NCI-H345 treated with DMSO at 0.1 percent for 48 hours (cell line): ENCODE measurements at regions not wholly inside any gene's neighbourhood (a gene's known extent, or its start where the extent isn't known, plus 50 kb on each side); places are given as distances from the start of the nearest gene placed in this dataset.

Source experiments
- DNase-seq: peaks from one replicate; lab custom pipeline; 2025; ENCODE audit not compliant: unreplicated experiment; lab: John Stamatoyannopoulos, UW

DNA sequence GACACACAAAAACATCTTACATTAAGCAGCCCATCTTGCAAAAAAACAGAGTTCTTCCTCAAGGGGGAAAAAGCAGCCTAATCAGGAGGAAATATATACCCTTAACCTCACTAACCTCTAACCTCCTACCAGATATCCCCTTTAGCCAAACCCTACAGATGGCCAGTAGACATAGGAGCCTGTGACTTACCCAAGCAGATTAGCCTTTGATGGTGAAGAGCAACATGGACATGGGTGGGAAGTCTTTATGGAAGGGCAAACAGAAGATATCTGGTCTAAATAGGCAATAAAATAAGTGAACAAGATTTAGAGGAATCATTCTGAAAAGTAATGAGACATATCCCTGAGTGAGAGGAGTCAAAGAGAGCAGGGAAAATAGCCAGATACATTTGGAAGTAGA, 119.4 kb upstream of the ARPP21 start:
- no peak for DNase-seq

DNA sequence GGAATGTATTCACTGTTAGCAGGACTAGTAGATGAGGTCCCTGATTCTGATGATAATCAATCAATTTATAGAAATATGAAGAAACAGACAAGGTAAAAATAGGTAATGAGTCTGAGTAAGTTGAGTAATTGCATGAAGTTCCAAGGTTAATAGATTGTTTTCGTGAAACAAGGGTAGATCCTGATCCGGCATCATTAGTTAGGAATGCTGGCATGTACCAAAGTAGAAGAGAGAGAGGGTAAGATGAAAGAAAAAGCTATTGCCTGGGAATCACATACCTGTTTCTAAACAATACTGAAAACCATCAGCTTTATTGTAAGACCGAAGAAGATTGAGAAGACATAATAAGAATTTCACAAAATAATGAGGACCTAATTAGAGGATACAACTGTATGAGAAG, 118.1 kb upstream of the ARPP21 start:
- no peak for DNase-seq

DNA sequence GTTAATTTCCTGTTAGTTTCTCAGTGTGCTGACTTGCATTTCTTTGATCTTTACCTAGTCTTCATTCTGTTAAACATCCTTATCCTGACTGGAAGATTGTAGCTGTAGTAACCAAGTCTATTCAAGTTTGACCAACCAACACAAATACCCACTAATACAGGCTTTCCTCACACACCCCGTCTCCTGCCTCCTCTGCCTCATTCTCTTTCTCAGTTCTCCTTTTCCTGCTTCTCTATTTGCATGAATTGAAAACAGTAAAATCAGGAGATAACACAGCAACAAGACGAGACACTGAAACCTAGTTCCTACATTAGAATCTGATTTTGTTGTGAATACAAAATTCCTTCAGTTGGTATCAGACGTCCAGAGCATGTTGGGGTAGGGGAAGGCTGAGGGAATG, 116.9 kb upstream of the ARPP21 start:
- DNase-seq = no peak

DNA sequence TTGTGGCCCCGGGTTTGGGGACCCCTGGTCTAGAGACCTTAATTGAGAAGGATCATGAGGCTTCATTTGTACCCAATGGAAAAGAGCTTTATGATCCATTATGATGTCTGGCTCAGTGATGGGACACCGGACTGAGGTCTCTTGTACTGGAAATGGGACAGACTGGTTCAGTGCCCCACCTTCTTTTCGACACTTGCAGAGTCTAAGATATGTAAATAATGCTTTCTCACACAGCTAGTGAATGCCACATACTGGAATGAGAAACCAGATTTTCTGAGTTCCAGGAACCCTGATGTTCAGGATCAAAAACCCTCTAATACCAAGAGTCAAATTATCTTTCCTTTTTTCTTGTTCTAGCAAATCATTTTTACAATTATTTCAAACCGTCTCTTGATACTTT, 116.3 kb upstream of the ARPP21 start:
- no peak for DNase-seq

DNA sequence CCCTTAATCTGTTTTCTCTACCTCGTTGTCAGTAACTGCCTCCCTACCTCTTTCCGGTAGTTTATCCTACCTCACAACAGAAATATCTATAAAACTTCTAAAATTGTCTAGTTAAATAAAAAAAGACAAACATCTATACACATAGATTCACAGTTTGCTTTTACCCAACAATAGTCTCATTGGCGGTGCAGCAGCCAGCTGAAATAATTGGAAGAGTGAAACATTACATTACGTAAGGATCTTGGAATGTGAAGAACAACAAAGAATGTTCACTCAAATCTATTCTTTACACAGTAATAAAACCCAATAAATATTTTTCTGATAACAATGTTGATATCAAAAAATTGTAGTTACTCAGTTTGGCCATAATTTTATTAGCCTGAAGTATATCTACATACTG, 115.5 kb upstream of the ARPP21 start:
- no peak for DNase-seq

DNA sequence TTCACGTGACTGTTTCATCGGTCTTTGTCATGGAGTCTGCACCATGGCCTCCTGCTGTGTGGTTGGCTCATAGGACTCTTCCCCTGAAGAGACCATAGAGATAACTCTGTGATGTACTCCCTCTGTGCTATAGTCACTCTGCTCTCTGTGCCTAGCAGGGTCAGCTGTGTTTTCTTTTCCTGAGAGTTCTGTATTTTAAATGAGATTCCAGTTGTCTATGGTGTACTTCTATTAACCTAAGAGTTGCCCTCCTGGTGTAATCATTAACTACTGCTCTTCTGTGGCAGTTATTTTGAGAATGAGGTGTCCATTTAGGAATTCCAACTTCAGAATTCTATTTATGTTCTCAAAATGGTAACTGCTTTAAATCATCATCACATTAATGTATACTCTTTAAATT, 114.5 kb upstream of the ARPP21 start:
- no peak for DNase-seq

DNA sequence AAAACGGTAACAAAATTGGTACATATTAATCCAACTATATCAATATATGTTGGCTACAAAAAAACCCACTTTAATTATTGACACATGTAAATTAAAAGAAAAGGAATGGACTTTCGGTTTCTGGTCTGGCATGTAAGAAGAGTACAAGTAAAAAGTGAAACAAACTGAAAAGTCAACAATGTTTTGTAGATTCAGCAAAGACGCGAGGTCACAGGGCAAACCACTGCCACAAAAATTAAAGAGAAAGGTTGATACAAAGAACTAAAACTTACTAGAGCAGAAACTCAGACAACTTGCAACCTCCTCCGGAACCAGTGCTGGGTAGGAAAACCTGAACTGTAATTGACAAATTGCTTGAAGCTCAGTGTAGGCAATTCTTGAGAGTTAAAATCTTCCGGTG, 110.6 kb upstream of the ARPP21 start:
- DNase-seq = no peak

DNA sequence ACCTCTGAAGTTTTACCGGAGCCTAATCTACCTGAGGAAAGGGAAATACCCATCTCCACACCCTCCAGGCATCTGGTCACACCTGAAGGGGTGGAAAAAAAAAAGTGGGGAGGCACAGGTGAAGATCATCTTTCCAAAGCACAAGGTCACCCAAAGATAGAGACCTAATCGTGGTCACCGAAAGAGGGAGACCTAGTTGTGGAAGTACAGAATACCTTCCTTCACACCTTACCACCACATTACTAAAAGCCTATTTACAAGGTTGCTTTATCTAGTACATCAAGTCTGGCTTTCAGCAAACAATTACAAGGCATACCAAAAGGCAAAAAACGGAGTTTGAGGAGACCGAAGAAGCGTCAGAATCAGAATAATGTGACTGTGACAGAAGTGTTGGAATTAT, 110.0 kb upstream of the ARPP21 start:
- no peak for DNase-seq

DNA sequence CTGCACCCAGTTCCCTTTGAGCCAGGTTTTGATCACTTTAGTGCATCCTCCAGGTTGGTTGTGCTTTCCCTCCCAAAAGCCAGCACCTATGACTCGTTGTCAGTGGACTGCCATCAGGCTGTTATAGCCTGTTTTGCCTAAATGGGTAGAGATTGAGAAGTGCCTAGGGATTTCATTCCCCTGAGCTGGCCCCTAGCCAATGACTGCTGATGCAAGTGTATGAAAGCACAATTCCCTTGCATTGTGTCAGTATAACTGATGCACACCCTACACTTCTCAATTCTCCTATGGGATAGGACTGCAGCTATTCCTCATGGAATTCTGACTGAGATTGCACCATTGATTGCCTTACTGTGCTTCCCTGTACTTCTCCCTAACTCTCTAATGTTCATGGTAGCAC, 102.1 kb upstream of the ARPP21 start:
- DNase-seq = no peak

DNA sequence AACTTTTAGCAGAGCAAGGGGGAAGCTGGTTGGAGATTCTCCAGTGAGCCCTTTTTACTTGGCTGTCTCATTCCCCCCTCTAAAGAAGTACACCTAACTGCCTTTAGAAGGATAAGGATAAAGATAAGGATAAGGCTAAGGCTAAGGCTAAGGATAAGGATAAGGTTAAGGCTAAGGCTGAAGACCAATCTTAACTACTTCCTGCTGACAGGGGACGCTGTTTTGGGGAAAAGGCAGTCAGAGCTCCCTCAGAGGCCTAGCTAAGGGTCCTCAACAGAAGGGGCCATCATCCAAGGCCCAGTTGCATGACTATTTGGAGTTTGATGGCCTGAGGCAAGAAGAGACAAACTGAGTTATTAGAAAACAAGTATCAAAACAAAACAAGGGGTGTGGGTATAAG, 94.3 kb upstream of the ARPP21 start:
- DNase-seq = no peak

DNA sequence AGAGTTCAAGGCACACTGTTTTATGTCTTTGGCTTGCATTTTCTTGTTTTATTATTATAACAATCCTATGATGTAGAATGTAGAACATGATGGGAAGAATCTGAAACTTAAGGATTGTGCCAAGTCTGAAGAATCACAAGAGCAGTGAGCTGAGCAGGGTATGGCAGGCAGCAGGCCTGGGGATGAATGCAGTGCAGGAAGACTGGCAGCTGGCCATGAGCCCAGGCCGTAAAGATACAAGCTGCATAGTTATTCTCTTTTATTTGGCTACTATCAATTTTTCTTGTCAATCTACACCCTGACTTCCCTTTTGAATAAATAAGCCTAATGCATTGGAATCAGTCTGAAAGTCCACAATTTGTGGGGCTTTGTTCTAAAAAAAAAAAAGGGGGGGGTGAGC, 89.6 kb upstream of the ARPP21 start:
- no peak for DNase-seq

DNA sequence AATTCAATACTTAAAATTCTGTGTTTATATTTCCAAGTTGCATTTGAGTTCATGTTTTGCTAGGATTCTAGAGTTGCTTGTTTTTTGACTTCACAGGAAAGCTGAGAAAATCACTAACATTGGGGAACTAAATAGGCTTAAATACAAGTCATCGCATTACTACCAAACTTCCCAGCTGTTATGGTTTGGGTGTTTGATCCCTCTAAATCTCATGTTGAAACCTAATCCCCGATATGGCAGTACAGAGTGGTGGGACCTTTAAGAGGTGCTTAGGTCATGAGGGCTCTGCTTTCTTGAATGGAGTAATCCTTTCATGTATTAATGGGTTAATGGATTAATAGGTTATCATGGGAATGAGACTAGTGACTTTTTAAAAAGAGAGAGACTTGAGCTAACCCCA, 77.2 kb upstream of the ARPP21 start:
- DNase-seq = no peak

DNA sequence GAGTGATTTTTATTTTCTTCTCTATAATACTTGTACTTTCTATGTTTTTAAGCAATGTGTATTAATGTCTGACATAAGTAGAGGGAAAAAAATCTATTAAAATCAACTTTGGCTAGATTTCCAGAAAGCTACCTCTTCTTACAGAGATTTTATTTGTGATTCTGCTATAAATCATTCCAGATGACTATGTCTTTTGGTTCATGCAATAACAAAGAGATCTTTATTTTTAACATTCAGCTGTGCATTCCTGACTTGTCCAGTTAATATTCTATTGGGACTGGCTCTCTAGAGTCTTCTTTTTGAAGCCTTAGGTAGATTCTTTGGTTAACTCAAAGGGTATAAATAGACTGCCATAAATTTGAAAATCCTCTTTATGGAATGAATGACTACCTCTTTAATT, 74.3 kb upstream of the ARPP21 start:
- no peak for DNase-seq
